Astrocyte of the cerebellum (primary cell): ENCODE measurements at regions not wholly inside any gene's neighbourhood (a gene's known extent, or its start where the extent isn't known, plus 50 kb on each side); places are given as distances from the start of the nearest gene placed in this dataset.

Source experiments
- DNase-seq: peaks from one replicate; pipeline ENCODE4 v3.0.0-alpha.2; 2011; ENCODE audit warnings: low read depth
- H3K4me3 ChIP-seq: 2 replicates; pipeline ENCODE4 v1.5.1; 2011; ENCODE audit warnings: mild to moderate bottlenecking, low read depth, low read length, moderate library complexity
- in situ Hi-C: cut with HindIII; loops from 2 replicates; pipeline ENCODE4 v1.10.0; 2017; ENCODE audit warnings: low sequenced_read_pairs
- TF ChIP-seq, protein P1 (sequence below): IDR thresholded peaks from 2 replicates; pipeline ENCODE4 v1.5.1; 2012; ENCODE audit warnings: low read length, low read depth, moderate library complexity, mild to moderate bottlenecking; ENCODE audit errors: missing control alignments

DNA sequence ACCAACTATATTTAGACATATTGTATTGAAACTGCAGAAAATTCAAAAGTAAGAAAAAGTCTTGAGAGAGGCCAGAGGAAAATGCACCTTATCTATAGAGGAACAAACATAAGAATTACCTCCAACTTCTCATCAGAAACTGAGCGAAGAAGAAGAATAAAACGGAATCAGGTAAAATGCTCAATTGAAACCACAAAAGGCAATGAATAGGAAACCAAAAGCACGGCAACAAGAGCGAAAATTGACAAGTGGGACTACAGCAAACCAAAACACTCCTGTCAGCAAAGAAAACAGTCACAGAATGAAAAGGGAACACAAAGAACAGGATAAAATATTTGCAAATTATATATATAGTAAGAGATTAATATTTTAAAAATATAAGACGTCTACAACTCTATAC is 61.9 kb upstream of the PARP11 start:
- no peak for DNase-seq
- in situ Hi-C loops, result no loop called here
- no peak overlapping the region for H3K4me3 ChIP-seq
- TF ChIP-seq, protein P1, sequence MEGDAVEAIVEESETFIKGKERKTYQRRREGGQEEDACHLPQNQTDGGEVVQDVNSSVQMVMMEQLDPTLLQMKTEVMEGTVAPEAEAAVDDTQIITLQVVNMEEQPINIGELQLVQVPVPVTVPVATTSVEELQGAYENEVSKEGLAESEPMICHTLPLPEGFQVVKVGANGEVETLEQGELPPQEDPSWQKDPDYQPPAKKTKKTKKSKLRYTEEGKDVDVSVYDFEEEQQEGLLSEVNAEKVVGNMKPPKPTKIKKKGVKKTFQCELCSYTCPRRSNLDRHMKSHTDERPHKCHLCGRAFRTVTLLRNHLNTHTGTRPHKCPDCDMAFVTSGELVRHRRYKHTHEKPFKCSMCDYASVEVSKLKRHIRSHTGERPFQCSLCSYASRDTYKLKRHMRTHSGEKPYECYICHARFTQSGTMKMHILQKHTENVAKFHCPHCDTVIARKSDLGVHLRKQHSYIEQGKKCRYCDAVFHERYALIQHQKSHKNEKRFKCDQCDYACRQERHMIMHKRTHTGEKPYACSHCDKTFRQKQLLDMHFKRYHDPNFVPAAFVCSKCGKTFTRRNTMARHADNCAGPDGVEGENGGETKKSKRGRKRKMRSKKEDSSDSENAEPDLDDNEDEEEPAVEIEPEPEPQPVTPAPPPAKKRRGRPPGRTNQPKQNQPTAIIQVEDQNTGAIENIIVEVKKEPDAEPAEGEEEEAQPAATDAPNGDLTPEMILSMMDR, result no peak

DNA sequence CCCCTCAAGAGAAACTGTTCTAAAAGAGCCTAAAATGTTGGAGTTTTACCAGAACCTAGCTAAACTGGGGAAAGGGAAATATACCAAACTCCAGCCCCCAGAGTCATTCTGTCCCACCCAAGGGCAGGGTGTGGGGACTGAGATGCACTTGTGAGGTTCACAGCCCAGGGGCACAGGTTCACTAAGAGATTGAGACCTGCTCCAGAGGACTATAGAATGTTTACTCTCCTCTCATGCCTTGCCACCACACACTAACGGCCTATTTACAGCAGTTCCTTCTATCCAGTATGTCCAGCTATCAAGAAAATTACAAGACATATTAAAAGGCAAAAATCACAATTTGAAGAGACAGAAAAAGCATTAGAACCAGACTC is 60.6 kb upstream of the PARP11 start:
- in situ Hi-C loops, result no loop called here
- TF ChIP-seq, protein P1, result no peak
- DNase-seq, result no peak
- no peak overlapping the region for H3K4me3 ChIP-seq

DNA sequence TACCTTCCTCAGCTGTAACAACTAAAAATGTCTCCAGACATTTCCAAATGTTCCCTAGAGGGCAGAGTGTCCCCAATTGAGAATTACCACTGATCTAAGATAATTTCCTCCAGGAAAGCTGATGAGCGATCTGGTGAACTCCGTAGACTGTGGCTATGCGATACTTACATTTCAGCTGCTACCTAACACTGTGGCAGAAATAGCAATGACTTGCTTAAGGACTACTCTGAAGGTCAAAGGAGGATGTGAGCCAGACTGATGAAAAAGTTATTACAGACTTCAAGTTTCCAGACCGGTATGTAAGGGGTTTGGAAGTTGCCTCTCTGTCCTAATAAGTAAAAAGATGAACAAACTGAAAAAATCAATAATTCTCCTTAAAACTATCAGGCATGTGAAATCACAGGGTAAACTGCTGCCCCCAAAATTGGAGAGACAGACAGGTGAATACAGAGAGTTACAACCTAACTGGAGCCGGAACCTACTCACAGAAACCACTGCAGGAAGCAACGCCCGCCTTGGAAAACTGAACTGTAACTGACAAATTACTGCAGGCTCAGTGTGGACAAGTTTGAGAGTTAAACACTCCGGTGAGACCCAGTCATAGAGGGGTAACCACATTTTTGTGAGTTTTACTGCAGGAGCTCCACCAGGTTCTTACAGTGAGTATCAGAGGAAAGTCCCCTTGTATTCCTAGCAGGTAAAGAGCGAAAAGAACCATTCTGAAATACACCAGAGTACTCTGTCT is 60.0 kb upstream of the PARP11 start:
- no peak overlapping the region for H3K4me3 ChIP-seq
- DNase-seq, result no peak
- TF ChIP-seq, protein P1, result no peak
- in situ Hi-C loops, result no loop called here

DNA sequence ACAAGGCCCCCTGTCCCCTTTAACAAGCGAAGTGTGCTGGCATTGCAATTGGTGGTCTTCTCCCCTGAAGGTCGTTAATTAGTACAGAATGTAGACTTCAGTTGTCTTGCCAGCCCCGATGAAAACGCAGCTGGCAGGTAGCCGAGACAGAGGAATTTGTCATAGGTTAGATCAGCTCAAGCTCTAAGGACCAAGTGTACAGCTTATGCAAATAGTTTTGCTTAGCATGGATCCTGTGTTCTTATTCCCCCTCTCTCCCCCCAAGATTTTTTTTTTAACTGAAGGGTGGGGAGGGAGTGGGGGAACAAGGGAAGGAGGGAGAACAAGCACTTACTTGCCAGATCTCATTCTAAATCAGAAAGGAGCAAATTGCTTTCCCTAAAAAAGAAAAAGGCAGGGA is 58.6 kb upstream of the PARP11 start:
- in situ Hi-C loops, result no loop called here
- DNase-seq, result no peak
- H3K4me3 ChIP-seq, result no peak overlapping the region
- TF ChIP-seq, protein P1, result no peak

DNA sequence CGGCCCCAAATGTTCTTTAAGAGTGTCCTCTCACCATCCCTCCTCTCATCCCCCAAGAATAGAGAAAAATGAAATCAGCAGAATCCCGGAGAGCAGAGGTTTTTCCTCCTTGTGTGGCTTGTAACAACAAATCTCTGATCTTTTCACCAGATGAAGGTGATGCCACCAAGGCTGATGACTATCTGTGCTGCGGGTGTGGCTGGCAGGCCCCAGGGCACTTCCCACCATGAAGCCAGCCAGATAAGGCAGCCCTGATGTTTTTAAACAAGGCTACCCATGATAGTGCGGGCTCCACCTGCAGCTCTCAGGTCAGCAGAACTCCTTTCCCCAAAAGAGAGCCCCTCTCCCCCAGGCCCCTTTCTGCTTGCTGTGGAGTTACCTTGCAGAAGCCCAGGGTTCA is 58.0 kb upstream of the PARP11 start:
- no peak overlapping the region for H3K4me3 ChIP-seq
- in situ Hi-C loops, result no loop called here
- no peak for DNase-seq
- TF ChIP-seq, protein P1, result no peak

DNA sequence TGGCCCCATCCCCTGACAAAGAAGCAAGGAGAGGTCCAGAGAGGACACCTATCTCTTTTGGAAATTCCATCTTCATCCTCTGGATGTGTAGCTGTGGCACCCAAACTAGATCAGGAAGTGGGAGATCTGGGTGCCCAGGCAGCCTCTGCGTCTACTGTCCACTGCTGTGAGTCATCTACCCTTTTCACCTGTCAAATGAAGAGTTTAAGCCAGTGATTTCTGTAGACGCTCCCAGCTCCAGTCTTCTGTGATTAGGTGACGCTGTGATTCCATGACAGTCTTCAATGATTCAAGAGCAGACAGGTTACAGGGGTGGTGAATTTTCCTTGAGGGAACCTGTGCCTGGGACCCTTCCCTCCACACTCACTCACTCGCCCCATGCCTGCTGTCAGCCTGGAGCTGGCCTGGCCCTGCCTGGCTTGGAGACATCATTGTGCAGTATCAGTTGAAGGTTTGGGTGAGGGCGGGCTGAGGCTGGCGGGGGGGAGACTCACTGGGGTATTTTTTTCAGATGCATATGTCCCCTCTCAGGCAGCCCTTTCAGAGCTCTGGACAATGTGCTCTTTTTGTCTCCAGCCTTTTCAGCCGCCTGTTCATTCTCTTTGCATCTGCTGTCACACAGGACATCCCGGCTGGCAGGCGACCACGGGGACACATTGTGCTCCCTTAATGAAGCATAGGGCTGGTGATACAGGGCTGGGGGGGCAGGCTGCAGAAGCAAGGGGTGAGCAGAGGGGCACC is 56.8 kb upstream of the PARP11 start:
- no peak for DNase-seq
- in situ Hi-C loops, result no loop called here
- TF ChIP-seq, protein P1, result no peak
- H3K4me3 ChIP-seq, result no peak overlapping the region
